HCT116 (cell line): ENCODE measurements at regions not wholly inside any gene's neighbourhood (a gene's known extent, or its start where the extent isn't known, plus 50 kb on each side); places are given as distances from the start of the nearest gene placed in this dataset.

Experiments
- CBX3 ChIP-seq: IDR thresholded peaks from 2 replicates; pipeline ENCODE4 v1.6.1; 2012; ENCODE audit warnings: low read depth
- CTCF ChIP-seq, 3 experiments: fragments of 200-600 bp in 1 of 3; sonication (generic) in 1 of 3; IDR thresholded peaks in 2 of 3; conservative IDR thresholded peaks in 1 of 3; 2 replicates each; pipeline ENCODE4 v1.5.1; 2012 to 2017; ENCODE audit warnings: low read depth in 2 of 3, low read length in 2 of 3, antibody characterized with exemption in 1 of 3, borderline replicate concordance in 1 of 3, control low read depth in 1 of 3, mild to moderate bottlenecking in 1 of 3, mixed read lengths in 1 of 3, mixed run types in 1 of 3, moderate library complexity in 1 of 3; ENCODE audit not compliant: insufficient read depth in 1 of 3
- EGR1 ChIP-seq: IDR thresholded peaks from 2 replicates; pipeline ENCODE4 v1.6.1; 2012; ENCODE audit warnings: low read depth
- EZH2phosphoT487 ChIP-seq: fragments of 200-600 bp; IDR thresholded peaks from 2 replicates; pipeline ENCODE4 v1.6.1; 2018; ENCODE audit warnings: antibody characterized with exemption, borderline replicate concordance
- POLR2A ChIP-seq: IDR thresholded peaks from 2 replicates; pipeline ENCODE4 v1.7.0; 2011; ENCODE audit warnings: borderline replicate concordance; ENCODE audit not compliant: insufficient read depth, insufficient read length; ENCODE audit errors: extremely low read depth
- TCF7L2 ChIP-seq: IDR thresholded peaks from 2 replicates; pipeline ENCODE4 v1.7.0; 2011; ENCODE audit warnings: borderline replicate concordance, inconsistent platforms; ENCODE audit not compliant: insufficient read depth, insufficient read length; ENCODE audit errors: extremely low read depth
- TF ChIP-seq, protein P1 (sequence below): IDR thresholded peaks from 2 replicates; pipeline ENCODE4 v1.6.1; 2012; ENCODE audit warnings: low read depth

- TF ChIP-seq CTCF (IDR thresholded peaks at IDR 0.05 in 2 of 3, conservative IDR thresholded peaks at IDR 0.05 in 1 of 3; ENCODE audit: borderline replicate concordance in 1 of 3, insufficient read depth in 1 of 3, low read depth in 2 of 3, low read length in 2 of 3) (no peak), EGR1 (no peak), TCF7L2 (no peak), EZH2phosphoT487 (no peak), POLR2A (no peak), CBX3 (no peak)
- TF ChIP-seq, protein P1, sequence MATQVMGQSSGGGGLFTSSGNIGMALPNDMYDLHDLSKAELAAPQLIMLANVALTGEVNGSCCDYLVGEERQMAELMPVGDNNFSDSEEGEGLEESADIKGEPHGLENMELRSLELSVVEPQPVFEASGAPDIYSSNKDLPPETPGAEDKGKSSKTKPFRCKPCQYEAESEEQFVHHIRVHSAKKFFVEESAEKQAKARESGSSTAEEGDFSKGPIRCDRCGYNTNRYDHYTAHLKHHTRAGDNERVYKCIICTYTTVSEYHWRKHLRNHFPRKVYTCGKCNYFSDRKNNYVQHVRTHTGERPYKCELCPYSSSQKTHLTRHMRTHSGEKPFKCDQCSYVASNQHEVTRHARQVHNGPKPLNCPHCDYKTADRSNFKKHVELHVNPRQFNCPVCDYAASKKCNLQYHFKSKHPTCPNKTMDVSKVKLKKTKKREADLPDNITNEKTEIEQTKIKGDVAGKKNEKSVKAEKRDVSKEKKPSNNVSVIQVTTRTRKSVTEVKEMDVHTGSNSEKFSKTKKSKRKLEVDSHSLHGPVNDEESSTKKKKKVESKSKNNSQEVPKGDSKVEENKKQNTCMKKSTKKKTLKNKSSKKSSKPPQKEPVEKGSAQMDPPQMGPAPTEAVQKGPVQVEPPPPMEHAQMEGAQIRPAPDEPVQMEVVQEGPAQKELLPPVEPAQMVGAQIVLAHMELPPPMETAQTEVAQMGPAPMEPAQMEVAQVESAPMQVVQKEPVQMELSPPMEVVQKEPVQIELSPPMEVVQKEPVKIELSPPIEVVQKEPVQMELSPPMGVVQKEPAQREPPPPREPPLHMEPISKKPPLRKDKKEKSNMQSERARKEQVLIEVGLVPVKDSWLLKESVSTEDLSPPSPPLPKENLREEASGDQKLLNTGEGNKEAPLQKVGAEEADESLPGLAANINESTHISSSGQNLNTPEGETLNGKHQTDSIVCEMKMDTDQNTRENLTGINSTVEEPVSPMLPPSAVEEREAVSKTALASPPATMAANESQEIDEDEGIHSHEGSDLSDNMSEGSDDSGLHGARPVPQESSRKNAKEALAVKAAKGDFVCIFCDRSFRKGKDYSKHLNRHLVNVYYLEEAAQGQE = no peak
Measured at GRCh38 chr6:141048451-141048850, 1084.3 kb upstream of the GJE1 start.
